ENCODE measurements at regions not wholly inside any gene's neighbourhood (a gene's known extent, or its start where the extent isn't known, plus 50 kb on each side); places are given as distances from the start of the nearest gene placed in this dataset.

DNA sequence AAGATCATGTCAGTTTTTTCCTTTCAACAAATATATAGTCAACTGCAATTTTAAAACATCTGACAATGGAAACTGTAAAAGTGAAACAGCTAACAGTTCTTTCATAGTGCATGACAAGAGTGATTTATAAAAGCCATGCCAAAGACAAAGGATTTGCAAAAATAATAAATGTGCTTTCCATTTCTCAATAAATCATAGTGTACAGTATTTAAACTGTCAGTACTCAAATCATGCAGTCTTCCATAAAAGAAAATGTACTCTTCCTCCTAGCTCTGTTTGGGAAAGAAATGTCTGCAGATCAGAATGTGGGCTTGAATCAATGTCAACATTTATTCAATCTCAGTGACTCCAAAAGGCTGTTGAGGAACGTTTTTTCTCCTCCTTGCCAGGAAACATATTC lies 131.7 kb upstream of the PDE1A start:
- Histone ChIP-seq H3K27me3 (replicated peaks; ENCODE audit: insufficient read depth) (no peaks in the 10 kb centered on the region), H3K27ac (no peak overlapping the region), H3K9me3 (no peaks in the 10 kb centered on the region), H3K4me3 (no peak overlapping the region), H3K4me1 (ENCODE audit: control insufficient read depth in 1 of 2, low read depth in 2 of 2) (peaks cover 0 to 3% of the 10 kb centered on the region in 2 donors), H3K36me3 (no peaks in the 10 kb centered on the region)
- no peak for DNase-seq (ENCODE audit: low spot score)
- TF ChIP-seq, protein P1, sequence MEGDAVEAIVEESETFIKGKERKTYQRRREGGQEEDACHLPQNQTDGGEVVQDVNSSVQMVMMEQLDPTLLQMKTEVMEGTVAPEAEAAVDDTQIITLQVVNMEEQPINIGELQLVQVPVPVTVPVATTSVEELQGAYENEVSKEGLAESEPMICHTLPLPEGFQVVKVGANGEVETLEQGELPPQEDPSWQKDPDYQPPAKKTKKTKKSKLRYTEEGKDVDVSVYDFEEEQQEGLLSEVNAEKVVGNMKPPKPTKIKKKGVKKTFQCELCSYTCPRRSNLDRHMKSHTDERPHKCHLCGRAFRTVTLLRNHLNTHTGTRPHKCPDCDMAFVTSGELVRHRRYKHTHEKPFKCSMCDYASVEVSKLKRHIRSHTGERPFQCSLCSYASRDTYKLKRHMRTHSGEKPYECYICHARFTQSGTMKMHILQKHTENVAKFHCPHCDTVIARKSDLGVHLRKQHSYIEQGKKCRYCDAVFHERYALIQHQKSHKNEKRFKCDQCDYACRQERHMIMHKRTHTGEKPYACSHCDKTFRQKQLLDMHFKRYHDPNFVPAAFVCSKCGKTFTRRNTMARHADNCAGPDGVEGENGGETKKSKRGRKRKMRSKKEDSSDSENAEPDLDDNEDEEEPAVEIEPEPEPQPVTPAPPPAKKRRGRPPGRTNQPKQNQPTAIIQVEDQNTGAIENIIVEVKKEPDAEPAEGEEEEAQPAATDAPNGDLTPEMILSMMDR (IDR thresholded peaks at IDR 0.05) = no peak
- no peak for ATAC-seq (ENCODE audit: insufficient number of reproducible peaks, low FRiP score, low read depth)

DNA sequence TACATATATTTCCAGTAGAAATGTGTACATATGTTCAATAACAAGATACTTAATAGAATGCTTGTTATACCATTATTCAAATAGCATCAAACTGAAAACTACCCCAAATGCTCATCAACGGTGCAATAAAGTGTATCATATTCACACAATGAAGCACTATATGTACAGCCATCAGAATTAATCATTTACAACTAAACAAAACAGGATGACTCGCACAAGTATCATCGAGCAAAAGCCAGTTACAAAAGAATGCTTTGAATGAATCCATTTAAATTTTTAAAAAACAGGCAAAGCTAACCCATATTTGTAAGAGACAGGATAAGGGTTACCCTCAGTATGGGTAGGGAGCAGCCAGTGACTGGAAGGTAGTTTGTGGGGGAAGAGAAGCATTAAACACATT lies 132.8 kb upstream of the PDE1A start:
- H3K4me1 ChIP-seq (ENCODE audit: control insufficient read depth in 1 of 2, low read depth in 2 of 2) = peaks cover 0 to 3% of the 10 kb centered on the region in 2 donors
- H3K27me3 ChIP-seq (replicated peaks; ENCODE audit: insufficient read depth) = no peaks in the 10 kb centered on the region
- TF ChIP-seq, protein P1 (IDR thresholded peaks at IDR 0.05) = no peak
- no peaks in the 10 kb centered on the region for H3K9me3 ChIP-seq
- ATAC-seq (ENCODE audit: insufficient number of reproducible peaks, low FRiP score, low read depth) = no peak
- no peaks in the 10 kb centered on the region for H3K36me3 ChIP-seq
- no peak overlapping the region for H3K4me3 ChIP-seq
- H3K27ac ChIP-seq = no peak overlapping the region
- DNase-seq (ENCODE audit: low spot score) = no peak

DNA sequence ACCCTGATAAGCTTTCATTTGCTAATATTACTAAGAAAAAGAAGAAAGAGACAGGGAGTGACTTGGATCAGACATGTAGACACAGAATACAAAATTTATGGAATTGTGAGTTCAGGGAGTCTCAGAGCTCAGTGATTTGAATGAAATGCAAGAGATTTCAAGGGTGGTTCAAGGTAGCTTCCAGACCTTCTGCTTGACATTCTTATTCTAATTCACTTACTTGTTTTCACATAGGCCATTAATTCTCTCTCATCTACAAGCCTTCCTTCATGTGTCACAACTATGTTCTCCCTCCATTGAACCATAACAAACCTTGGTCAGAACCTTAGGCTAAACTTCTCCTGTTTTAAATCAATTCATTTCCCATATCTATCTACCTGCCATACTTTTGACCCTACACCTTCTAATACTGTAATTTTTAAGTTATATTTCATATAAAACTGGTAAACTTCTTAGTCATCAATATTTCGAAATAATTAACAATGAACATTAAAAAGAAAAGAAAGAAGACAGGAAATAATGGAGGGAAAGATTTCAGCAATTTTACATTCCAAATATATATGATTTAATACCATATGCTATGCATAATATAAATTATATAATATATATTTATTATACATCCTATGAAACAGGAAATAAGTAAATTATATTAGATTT lies 139.2 kb upstream of the PDE1A start:
- DNase-seq (ENCODE audit: low spot score) = no peak

DNA sequence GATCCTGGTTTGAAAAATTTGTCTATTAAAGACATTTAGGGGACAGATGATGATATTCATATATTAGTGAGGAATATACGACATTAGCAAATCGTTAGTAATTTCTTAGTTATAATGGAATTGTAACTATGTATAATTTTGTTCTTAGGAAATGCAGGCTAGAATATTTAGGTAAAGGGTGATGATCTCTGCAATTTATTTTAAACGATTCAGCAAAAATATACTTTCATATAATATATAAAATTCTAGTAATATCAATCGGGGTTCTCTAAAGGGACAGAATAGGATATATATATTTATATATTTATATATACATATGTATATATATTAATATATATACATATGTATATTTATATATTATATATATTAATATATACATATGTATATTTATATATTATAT lies 142.5 kb upstream of the DNAJC10 start:
- DNase-seq (ENCODE audit: low spot score) (no peak), ATAC-seq (ENCODE audit: insufficient number of reproducible peaks, low FRiP score, low read depth) (no peak)
- TF ChIP-seq, protein P1 (IDR thresholded peaks at IDR 0.05) = no peak
- Histone ChIP-seq H3K4me3 (no peak overlapping the region), H3K9me3 (no peaks in the 10 kb centered on the region), H3K4me1 (ENCODE audit: control insufficient read depth in 1 of 2, low read depth in 2 of 2) (no peaks in the 10 kb centered on the region), H3K27me3 (replicated peaks; ENCODE audit: insufficient read depth) (no peaks in the 10 kb centered on the region), H3K27ac (no peak overlapping the region), H3K36me3 (no peaks in the 10 kb centered on the region)

More for the DNA sequence above, 139.2 kb upstream of the PDE1A start:
- TF ChIP-seq, protein P1 (IDR thresholded peaks at IDR 0.05) = no peak
- Histone ChIP-seq H3K27me3 (replicated peaks; ENCODE audit: insufficient read depth) (no peaks in the 10 kb centered on the region), H3K4me1 (ENCODE audit: control insufficient read depth in 1 of 2, low read depth in 2 of 2) (no peaks in the 10 kb centered on the region), H3K27ac (no peak overlapping the region), H3K4me3 (no peak overlapping the region), H3K9me3 (no peaks in the 10 kb centered on the region), H3K36me3 (no peaks in the 10 kb centered on the region)
- no peak for ATAC-seq (ENCODE audit: insufficient number of reproducible peaks, low FRiP score, low read depth)

DNA sequence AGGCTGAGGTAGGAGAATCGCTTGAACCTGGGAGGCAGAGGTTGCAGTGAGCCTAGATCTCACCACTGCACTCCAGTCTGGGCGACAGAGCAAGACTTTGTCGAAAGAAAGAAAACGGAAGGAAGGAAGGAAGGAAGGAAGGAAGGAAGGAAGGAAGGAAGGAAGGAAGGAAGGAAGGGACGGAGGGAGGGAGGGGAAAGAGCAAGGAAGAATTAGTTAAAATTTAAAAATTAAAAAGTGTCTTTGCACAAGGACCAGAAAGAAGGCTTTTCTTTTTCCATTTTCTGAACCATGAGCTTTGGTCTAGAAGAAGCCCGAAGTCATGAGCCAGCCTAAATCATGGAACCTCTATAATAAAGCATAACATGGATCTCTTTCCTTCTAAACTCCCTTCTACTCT lies 138.2 kb upstream of the DNAJC10 start:
- Histone ChIP-seq H3K36me3 (no peaks in the 10 kb centered on the region), H3K4me1 (ENCODE audit: control insufficient read depth in 1 of 2, low read depth in 2 of 2) (peaks cover 0 to 7% of the 10 kb centered on the region in 2 donors), H3K4me3 (no peak overlapping the region), H3K9me3 (no peaks in the 10 kb centered on the region), H3K27me3 (replicated peaks; ENCODE audit: insufficient read depth) (no peaks in the 10 kb centered on the region), H3K27ac (no peak overlapping the region)
- DNase-seq (ENCODE audit: low spot score) (no peak), ATAC-seq (ENCODE audit: insufficient number of reproducible peaks, low FRiP score, low read depth) (no peak)
- TF ChIP-seq, protein P1 (IDR thresholded peaks at IDR 0.05) = no peak

Data from thoracic aorta (tissue), 2 donors.